ENCODE measurements at regions not wholly inside any gene's neighbourhood (a gene's known extent, or its start where the extent isn't known, plus 50 kb on each side); places are given as distances from the start of the nearest gene placed in this dataset.

- no peak for TF ChIP-seq CTCF (IDR thresholded peaks at IDR 0.05)
- no peak for TF ChIP-seq POLR2A (IDR thresholded peaks at IDR 0.05)
- TF ChIP-seq POLR2AphosphoS5 (IDR thresholded peaks at IDR 0.05), result no peak
Observed at GRCh38 chr13:78168981-78169380, 250.3 kb upstream of the EDNRB start.

Measured in gastroesophageal sphincter (tissue), 3 donors.